ENCODE measurements at regions not wholly inside any gene's neighbourhood (a gene's known extent, or its start where the extent isn't known, plus 50 kb on each side); places are given as distances from the start of the nearest gene placed in this dataset.

GRCh38 chr1:109826446-109826845, 62.7 kb upstream of the EPS8L3 start:
- no peak for DNase-seq

DNA sequence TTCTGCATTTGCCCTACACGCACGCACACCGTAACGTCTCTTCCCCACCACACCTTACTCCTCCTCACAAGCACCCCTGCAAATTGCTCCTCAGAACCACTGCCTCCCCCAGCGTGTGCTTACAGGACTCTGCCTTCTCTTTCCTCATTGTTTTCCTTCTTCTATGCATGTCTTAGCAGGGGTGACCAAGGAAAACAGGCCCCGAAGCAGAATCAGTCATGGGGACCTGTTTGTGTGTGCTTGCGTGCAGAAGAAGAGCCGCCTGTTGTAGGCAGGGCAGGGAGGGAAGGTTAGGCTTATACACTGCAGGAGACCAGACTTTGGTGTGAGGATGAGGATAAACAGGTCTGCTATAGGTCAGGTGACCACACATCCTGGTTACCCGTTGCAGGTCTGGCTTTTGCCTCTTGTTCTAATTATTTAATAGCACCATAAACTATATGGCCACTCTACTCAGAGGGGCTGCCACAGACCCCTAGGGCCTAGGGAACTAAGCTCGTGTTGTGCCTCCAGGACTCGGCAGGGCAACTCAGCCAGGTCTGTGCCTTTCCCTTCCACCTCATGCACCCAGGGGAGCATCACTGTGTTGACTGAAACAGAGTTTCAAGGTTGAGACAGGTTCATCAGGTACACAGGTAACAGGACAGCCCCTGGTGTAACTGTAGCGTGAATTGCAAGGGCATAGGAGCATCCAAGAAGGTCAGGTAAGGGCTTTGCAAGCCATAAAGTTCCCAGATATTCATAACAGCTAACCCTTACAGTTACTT, 60.8 kb upstream of the EPS8L3 start:
- no peak for DNase-seq

DNA sequence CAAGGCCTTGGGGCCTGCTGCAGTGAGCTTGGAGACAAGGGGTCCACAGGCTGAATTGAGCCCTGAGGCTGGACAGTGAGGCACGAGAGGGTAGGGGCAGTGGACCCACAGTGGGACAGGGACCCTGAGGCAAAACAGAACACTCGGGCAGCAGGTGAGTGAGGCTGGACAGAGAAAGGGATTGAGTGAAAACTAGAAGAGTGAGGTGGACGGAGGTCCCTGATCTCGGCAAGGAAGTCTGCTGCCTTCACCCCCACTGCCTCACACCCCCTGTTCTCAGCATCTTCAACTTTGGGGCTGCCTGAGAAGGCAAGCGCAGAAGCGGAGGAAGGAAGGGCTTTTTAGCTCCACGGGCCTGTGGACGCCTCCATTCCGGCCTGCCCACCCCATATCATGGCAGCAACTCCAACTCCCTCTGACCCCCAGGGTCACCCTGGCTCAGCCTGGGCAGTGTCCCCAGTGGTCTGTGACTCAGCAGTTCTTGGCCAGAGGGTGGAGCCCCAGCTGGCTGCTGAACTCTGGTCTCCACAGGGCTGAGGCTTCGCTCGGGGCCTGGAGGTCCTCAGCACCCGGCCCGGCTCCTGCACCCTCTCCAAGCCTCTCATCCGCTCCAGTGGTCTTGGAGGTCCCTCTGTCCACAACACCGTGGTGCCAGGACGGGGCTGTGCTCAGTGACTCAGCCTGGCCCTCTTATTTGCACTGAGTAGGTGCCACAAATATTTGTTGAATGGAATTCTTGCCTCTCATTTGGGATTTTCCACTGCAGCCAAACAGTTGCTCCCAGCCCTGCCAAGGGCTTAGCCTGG, 60.0 kb upstream of the EPS8L3 start:
- no peak for DNase-seq

DNA sequence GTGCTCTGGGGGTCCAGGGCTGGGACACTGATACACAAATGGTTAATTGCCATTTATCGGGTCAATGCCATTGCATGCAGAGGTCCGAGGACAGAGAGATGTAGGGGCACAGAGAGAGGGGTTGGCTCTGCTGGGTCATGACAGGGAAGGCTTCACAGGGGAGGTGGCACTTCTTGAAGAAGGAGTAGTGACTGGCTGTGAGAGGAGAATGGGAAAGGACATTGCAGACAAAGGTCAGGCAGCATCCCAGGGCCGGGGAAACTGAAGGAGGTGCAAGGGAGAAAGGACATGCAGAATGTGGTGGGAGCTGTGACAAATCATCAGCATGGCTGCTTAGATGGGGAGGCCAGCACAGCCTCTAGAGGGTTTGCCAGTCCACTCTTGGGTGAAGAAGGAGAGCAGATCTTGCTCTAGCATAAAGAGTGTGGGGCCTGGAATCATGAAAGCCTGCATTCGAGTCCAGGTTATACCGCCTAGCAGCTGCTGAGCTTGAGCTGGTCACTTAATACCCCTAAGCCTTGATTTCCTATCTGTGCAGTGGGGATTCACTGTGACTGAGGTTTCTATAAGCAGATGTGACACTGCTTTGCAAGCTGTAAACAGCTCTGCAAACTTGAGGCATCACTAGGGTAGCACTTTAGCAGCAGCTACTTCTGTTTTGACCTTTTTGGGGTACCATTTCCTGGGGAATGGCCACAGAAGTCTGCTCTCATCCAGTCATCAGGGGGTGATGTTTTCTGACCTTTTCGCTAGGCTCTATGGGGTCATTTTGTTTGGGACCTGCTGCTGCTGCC, 59.2 kb upstream of the EPS8L3 start:
- DNase-seq, result no peak

DNA sequence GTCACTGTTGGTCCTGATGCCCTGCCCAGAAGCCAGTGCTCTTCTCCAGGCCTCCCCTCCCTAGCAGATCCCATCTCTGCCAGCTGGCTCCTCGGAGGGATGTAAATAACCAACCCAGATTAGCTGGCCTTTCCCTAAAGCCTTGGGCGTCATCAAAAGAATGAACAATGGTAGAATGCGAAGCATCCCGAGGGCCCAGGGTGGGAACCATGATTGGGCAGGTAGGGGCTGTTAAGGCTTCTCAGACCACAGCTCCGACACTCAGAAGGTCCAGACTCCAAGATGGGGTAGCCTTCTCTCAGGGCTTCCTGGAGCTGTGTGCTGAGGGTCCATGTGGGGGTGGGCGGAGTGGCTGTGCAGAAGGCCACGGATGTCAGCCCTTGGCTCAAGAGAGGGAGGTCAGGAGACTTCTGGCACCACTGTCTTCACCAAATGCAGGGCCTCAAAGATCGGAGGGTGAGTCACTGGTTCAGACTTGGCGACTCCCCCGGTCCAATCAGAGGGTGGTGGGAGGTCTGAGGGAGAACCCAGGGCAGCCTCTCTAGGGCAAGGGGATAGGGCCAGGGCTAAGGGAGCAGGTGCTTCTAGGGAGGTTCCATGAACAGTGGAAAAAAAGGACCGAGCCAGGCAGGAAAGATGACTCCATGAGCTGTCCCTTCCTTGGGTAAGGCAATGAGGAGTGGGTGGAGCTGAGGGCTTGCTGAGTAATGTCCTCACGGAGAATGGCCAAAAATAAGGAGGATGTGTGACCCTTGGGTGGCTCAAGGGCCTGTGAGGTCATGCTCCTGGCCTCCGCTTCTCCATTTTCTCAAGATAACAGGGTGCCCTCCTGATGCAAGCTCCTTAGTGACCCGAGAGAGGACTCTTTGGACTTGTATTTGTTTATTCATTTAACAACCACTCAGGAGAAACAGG, 58.4 kb upstream of the EPS8L3 start:
- no peak for DNase-seq

DNA sequence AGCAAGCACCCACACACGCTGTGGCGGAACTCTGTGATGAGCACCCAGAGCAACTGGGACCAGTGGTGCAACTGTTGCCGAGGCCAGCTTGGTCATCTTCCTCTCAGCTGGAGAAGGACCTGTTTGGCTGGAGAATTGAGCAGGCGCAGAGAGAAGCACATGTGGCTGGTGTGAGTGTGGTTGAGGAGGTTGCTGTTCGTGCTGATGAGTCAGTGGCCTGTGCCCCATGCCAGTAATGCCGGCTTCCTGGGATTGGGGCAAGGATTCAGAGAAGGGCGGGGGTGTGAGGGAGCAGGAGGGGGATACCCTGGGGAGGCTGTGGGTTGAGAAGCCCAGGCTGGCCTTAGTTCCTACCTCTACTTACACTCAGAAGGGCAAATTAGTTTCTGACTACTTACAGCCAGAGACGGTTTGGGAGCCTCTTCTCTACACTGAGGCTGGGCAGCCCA, 57.5 kb upstream of the EPS8L3 start:
- peak; percentile 82 for DNase-seq

- DNase-seq, result no peak
These were observed 56.2 kb upstream of the EPS8L3 start for GRCh38 chr1:109819906-109820305.

DNA sequence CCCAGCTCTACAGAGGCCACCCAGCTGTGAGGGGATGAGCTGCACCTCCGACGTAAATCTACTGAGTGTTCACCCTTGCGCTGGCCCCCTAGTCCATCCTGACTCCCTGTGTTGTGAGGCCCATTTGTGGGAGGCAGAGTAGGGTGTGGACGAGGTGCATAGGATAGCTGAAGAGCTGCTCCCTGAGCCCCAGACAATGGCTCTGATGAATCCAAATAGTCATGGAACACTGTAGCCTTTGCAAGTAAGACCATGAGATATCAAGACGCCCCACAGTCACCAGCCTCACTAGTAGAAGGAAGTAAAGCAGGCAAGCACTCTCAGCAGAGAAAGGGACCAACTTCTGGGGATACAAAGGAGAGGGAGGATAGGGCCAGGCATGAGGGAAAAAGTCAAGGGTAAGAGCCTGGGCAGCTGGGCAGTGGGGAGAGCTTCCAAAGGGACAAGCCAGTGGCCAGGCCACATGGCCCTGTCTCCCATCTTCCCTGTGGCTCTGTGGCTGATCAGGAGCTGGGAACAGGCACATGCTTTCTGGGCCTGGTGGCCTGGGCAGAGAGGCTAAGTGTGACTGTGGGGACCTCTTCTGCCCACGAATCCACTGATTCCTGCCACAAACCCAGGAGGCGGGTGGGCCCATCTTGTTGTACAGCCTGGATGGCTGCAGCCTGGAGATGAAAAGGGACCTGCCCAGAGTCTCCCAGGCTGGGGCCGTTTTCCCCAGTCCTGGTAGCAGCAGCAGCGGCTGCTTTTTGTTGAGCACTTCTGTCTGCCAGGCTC, 55.5 kb upstream of the EPS8L3 start:
- no peak for DNase-seq

GRCh38 chr1:109818271-109818987, 54.7 kb upstream of the EPS8L3 start:
- no peak for DNase-seq

- no peak for DNase-seq
These were observed 54.2 kb upstream of the EPS8L3 start for GRCh38 chr1:109817881-109818270.

- DNase-seq, result no peak
These were observed 53.3 kb upstream of the EPS8L3 start for GRCh38 chr1:109816975-109817535.

- DNase-seq, result no peak
These were observed 52.6 kb upstream of the EPS8L3 start for GRCh38 chr1:109816175-109816811.

DNA sequence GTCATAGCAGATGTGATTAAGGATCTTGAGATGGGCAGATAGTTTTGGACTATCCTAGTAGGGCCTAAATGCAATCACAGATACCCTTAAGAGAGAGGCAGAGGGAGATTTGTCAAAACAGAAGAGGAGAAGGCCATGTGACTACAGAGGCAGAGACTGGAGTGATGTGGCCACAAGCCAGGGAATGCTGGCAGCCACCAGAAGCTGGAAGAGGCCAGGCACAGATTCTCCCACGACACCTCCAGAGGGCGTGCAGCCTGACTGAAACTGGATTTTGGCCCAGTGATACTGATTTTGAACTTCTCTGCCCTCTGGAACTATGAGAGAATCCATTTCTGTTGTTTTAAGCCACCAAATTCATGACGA, 52.1 kb upstream of the EPS8L3 start:
- DNase-seq, result no peak

DNA sequence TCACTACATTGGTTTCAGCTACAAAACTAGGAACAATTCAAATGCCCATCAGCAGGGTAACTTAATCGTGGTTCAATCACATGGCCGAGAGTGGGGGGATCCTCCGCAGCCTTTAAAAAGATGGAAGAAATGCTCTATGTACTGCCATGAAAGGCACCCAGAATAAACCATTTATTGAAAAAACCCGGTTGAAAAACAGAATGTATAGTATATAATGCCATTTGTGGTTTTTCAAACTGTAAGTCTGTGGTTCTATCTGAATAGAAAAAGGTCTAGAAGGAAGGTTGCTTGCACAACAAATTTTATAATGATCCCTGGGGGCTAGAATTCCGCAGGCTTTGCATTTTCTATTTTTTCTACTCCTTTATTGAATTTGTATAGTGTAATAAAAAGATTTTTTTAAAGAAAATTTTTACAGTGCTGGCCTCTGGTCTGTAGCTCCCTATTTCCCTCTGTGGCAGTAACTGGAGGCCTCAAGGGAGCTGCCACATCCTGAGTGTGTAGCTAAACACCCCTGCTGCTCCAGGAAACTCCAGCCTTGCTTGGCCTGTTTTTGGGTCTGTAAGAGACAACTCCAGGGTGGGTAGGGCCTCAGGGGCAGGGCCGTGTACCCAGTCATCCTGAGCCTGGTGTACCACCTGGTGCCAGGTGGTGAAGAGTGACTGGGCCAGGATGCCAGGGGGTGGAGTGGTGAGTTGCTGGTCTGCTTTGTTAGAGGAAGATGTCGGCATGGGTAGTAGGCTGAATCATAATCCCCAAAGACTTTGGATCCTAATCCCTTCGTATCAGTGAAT, 51.5 kb upstream of the EPS8L3 start:
- DNase-seq, result no peak

DNA sequence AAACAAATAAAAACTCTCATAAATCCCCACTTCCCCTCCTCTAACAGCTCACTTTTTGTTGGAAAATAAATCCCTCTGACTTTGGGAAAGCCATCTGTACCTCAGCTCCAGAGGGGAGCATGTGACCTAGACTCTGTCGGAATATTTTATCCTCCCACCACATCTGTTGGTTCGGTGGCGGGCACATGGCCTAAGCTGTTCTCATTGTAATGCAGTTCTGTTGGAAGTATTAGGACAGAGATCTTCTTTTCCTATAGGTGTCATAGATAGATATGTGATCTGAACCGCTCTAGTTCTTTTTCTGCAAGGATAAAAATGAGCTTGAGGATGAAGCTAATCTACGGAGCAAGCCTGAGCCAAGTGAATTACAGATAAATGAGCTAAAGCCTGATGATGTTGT, 50.5 kb upstream of the EPS8L3 start:
- no peak for DNase-seq

Measured in amniotic stem cell (primary cell).